Lung (tissue), 11 donors: ENCODE measurements at regions not wholly inside any gene's neighbourhood (a gene's known extent, or its start where the extent isn't known, plus 50 kb on each side); places are given as distances from the start of the nearest gene placed in this dataset.

Source experiments
- ATAC-seq: fragments of 200-7000 bp; cut with Tn5 transposase; one replicate; pipeline ENCODE4 v1.9.1; 2020; ENCODE audit warnings: moderate number of reproducible peaks; ENCODE audit not compliant: insufficient read depth, low FRiP score
- DNase-seq, 3 donors: peaks; one replicate each; pipeline ENCODE4 v3.0.0-alpha.2; 2013 to 2017
- H3K27ac ChIP-seq, 2 donors: one replicate each; pipeline ENCODE4 v1.5.1; 2013; ENCODE audit warnings: mild to moderate bottlenecking in 2 of 2, moderate library complexity in 2 of 2, control low read depth in 1 of 2, inconsistent platforms in 1 of 2, low read depth in 1 of 2, low read length in 1 of 2
- H3K27me3 ChIP-seq, 3 donors: one replicate each; pipeline ENCODE4 v1.5.1; 2013; ENCODE audit warnings: low read length in 2 of 3; ENCODE audit not compliant: control insufficient read depth in 3 of 3, insufficient read depth in 3 of 3
- H3K36me3 ChIP-seq, 4 donors: one replicate each; pipeline ENCODE4 v1.5.1; 2013; ENCODE audit warnings: low read length in 4 of 4, mild to moderate bottlenecking in 1 of 4, moderate library complexity in 1 of 4; ENCODE audit not compliant: control insufficient read depth in 4 of 4, insufficient read depth in 4 of 4
- H3K4me1 ChIP-seq, 5 donors: one replicate each; pipeline ENCODE4 v1.5.1; 2013; ENCODE audit warnings: low read length in 5 of 5, mild to moderate bottlenecking in 2 of 5, moderate library complexity in 1 of 5; ENCODE audit not compliant: control insufficient read depth in 5 of 5, insufficient read depth in 5 of 5
- H3K4me3 ChIP-seq: one replicate; pipeline ENCODE4 v1.5.1; 2013; ENCODE audit warnings: mild to moderate bottlenecking, control low read depth, moderate library complexity
- H3K9ac ChIP-seq, 2 donors: one replicate each; pipeline ENCODE4 v1.5.1; 2013; ENCODE audit warnings: low read length in 2 of 2, control low read depth in 1 of 2; ENCODE audit not compliant: insufficient read depth in 1 of 2
- H3K9me3 ChIP-seq, 4 donors: one replicate each; pipeline ENCODE4 v1.5.1; 2013; ENCODE audit warnings: low read length in 3 of 4, mild to moderate bottlenecking in 1 of 4, moderate library complexity in 1 of 4; ENCODE audit not compliant: control insufficient read depth in 4 of 4, insufficient read depth in 3 of 4
- WGBS, 2 donors: extraction: QIAGEN DNeasy Blood & Tissue Kit; methylation state at CpG; one replicate each; pipeline ENCODE4 v1.1.7; 2013; 5-methylcytosine and 5-hydroxymethylcytosine counted together
- TF ChIP-seq, protein P1 (sequence below): IDR thresholded peaks from 2 replicates; pipeline ENCODE4 v1.5.1; 2012; ENCODE audit warnings: mild to moderate bottlenecking; ENCODE audit errors: control extremely low read depth, extremely low read depth
- donor health status: control.
- donor health status: control.
- donor health status: Bipolar disorder and iron deficiency.
- donor health status: healthy.
- donor health status: DM: yes; HTN: yes; CAD: no.

DNA sequence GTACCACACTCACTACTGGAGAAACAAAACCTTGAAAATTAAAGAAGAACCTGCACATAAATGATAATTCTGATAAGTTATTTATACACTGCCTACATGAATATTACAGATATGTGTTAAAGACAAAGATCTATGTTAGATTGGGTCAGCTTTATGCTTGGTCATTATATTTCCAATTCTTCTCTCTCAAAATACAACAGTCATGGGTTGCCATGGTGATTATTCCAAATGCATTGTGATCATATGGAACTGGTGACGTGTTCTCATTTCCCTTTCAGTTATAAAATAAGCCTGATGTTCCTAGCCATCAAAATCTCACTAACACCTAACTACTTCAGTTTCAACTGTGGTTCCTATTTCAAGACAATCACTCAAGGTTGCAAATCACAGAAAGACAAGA, 1416.4 kb downstream of the UQCRFS1 start:
- Histone ChIP-seq H3K4me3 (no peak overlapping the region), H3K9me3 (peaks cover 0 to 1% (median 0%) of the 10 kb centered on the region in 4 donors), H3K27ac (no peak overlapping the region), H3K9ac (no peak overlapping the region), H3K4me1 (peaks cover 0 to 13% (median 7%) of the 10 kb centered on the region in 5 donors), H3K36me3 (peaks cover 0 to 9% (median 6%) of the 10 kb centered on the region in 4 donors), H3K27me3 (no peaks in the 10 kb centered on the region)
- no peak for ATAC-seq
- TF ChIP-seq, protein P1, sequence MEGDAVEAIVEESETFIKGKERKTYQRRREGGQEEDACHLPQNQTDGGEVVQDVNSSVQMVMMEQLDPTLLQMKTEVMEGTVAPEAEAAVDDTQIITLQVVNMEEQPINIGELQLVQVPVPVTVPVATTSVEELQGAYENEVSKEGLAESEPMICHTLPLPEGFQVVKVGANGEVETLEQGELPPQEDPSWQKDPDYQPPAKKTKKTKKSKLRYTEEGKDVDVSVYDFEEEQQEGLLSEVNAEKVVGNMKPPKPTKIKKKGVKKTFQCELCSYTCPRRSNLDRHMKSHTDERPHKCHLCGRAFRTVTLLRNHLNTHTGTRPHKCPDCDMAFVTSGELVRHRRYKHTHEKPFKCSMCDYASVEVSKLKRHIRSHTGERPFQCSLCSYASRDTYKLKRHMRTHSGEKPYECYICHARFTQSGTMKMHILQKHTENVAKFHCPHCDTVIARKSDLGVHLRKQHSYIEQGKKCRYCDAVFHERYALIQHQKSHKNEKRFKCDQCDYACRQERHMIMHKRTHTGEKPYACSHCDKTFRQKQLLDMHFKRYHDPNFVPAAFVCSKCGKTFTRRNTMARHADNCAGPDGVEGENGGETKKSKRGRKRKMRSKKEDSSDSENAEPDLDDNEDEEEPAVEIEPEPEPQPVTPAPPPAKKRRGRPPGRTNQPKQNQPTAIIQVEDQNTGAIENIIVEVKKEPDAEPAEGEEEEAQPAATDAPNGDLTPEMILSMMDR, result no peak
- 87 to 92% methylated on average over 1 of the region's 1 CpG for WGBS, 2 donors
- DNase-seq, result no peak

DNA sequence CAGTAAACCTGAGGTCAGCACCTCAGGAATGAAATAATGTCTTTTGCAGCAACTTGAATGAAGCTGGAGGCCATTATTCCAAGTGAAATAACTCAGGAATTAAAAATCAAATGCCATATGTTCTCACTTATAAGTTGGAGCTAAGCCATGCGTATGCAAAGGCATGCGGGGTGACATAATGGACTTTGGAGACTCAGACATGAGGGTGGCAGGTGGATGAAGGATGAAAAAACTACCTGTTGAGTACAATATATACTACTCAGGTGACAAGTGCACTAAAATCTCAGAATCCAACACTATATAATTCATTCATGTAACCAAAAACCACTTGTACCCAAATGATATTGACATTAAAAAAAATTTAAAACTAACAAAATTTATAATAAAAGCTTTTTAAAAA, 1416.9 kb downstream of the UQCRFS1 start:
- DNase-seq (no peak), ATAC-seq (no peak)
- Histone ChIP-seq H3K4me1 (peaks cover 0 to 13% (median 7%) of the 10 kb centered on the region in 5 donors), H3K27ac (no peak overlapping the region), H3K36me3 (peaks cover 0 to 9% (median 6%) of the 10 kb centered on the region in 4 donors), H3K27me3 (no peaks in the 10 kb centered on the region), H3K4me3 (no peak overlapping the region), H3K9ac (no peak overlapping the region), H3K9me3 (peaks cover 0 to 1% (median 0%) of the 10 kb centered on the region in 4 donors)
- TF ChIP-seq, protein P1, result no peak
- WGBS, 2 donors, result 46 to 96% methylated on average over 2 of the region's 2 CpGs

DNA sequence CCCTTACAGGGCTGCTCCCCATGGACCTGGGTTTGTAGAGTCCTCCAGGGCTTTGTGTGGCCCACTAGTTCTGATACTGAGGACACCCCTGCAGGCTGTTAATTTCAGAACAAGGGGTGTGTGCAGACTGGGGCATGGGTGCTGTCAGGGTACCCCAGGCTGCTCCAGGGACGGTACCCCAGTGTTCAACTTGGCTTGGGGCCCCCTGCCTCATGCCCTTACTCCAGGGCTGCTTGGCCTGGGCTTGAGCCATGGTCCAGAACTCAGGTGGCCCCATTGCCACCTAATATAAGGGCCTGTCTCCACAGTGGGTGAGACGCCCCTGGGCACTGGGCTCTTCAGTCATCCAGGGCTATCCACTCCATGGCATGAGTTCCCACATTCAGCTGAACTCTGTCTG, 1417.6 kb downstream of the UQCRFS1 start:
- ATAC-seq, result no peak
- peaks cover 0 to 13% (median 7%) of the 10 kb centered on the region in 5 donors for H3K4me1 ChIP-seq
- H3K4me3 ChIP-seq, result no peak overlapping the region
- TF ChIP-seq, protein P1, result no peak
- H3K27ac ChIP-seq, result no peak overlapping the region
- DNase-seq, result no peak
- H3K9ac ChIP-seq, result no peak overlapping the region
- H3K27me3 ChIP-seq, result no peaks in the 10 kb centered on the region
- 93 to 100% methylated on average over 2 of the region's 2 CpGs for WGBS, 2 donors
- H3K9me3 ChIP-seq, result peaks cover 0 to under 1% (median 0%) of the 10 kb centered on the region in 4 donors
- H3K36me3 ChIP-seq, result peaks cover 0 to 9% (median 6%) of the 10 kb centered on the region in 4 donors

DNA sequence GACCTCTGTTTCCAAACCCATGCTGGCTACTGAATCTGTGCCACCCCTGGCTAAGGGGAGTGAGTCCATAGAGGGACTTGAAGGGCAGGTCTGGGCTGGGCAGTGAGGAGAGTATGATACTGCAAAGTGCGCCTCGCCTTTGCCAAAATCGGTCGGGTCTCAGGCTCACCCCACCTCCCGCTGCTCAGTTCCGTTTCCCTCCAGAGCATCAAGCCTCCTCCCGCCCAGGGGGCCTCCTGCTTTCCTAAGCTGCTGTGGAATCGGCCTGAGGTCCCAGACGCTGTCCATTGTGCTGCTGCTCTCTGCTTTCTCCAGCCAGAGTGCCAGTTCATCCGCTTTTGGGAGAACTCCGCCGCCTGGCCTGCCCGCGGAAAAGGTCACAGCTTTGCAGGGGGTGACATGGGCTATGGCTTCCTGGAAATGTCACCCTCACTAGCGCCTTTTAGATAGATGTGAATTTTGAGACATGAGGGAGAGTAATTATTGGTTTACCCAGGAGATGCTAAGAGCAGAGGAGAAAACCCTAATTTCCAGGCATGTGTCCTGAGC, 1418.4 kb downstream of the UQCRFS1 start:
- peaks cover 0 to 13% (median 7%) of the 10 kb centered on the region in 5 donors for H3K4me1 ChIP-seq
- peak overlapping the region; percentile 85 to 97 for H3K9ac ChIP-seq
- DNase-seq (peak; percentile 32 to 52 (median 41)), ATAC-seq (no peak)
- H3K27ac ChIP-seq, result peak overlapping the region; percentile 40 to 89
- no peaks in the 10 kb centered on the region for H3K9me3 ChIP-seq
- 8 to 11% methylated on average over 14 to 15 of the region's 15 CpGs for WGBS, 2 donors
- H3K36me3 ChIP-seq, result peaks cover 0 to 9% (median 6%) of the 10 kb centered on the region in 4 donors
- TF ChIP-seq, protein P1, result no peak
- H3K27me3 ChIP-seq, result no peaks in the 10 kb centered on the region
- peak overlapping the region; percentile 92 for H3K4me3 ChIP-seq
